GM12873 (cell line): ENCODE measurements at regions not wholly inside any gene's neighbourhood (a gene's known extent, or its start where the extent isn't known, plus 50 kb on each side); places are given as distances from the start of the nearest gene placed in this dataset.

ENCODE experiments used
- CTCF ChIP-seq: IDR thresholded peaks from 2 replicates; pipeline ENCODE4 v1.5.1; 2012; ENCODE audit warnings: low read depth, mild to moderate bottlenecking, moderate library complexity, low read length, control low read depth; ENCODE audit not compliant: insufficient read depth; ENCODE audit errors: missing control alignments

GRCh38 chr5:2021484-2022176, 138.9 kb upstream of the IRX4 start:
- no peak for TF ChIP-seq CTCF

- no peak for TF ChIP-seq CTCF
Measured at GRCh38 chr5:2020730-2021129, 138.0 kb upstream of the IRX4 start.

GRCh38 chr5:2019716-2020115, 137.0 kb upstream of the IRX4 start:
- no peak for TF ChIP-seq CTCF

GRCh38 chr5:2018390-2018724, 135.6 kb upstream of the IRX4 start:
- no peak for TF ChIP-seq CTCF

GRCh38 chr5:2017540-2018389, 135.0 kb upstream of the IRX4 start:
- peak; percentile 74 for TF ChIP-seq CTCF

- no peak for TF ChIP-seq CTCF
Measured at GRCh38 chr5:2015961-2016360, 133.2 kb upstream of the IRX4 start.

GRCh38 chr5:2015124-2015848, 132.6 kb upstream of the IRX4 start:
- no peak for TF ChIP-seq CTCF
